GM21526 (cell line): ENCODE measurements at regions not wholly inside any gene's neighbourhood (a gene's known extent, or its start where the extent isn't known, plus 50 kb on each side); places are given as distances from the start of the nearest gene placed in this dataset.

Experiments used
- ATAC-seq: cut with Tn5 transposase; IDR thresholded peaks from one replicate; pipeline ENCODE4 v1.9.1; 2021; ENCODE audit warnings: moderate library complexity; ENCODE audit not compliant: unreplicated experiment, low FRiP score

GRCh38 chr7:155212301-155213015, 85.2 kb upstream of the INSIG1 start:
- no peak for ATAC-seq

- ATAC-seq, result no peak
Observed at GRCh38 chr7:155213385-155213784, 84.3 kb upstream of the INSIG1 start.

GRCh38 chr7:155213955-155214740, 83.5 kb upstream of the INSIG1 start:
- no peak for ATAC-seq

GRCh38 chr7:155215576-155216325, 81.9 kb upstream of the INSIG1 start:
- no peak for ATAC-seq

- ATAC-seq, result no peak
Observed at GRCh38 chr7:155216475-155217272, 81.0 kb upstream of the INSIG1 start.

- ATAC-seq, result no peak
Observed at GRCh38 chr7:155217634-155218033, 80.0 kb upstream of the INSIG1 start.

- no peak for ATAC-seq
Observed at GRCh38 chr7:155218276-155219153, 79.2 kb upstream of the INSIG1 start.

- ATAC-seq, result no peak
Observed at GRCh38 chr7:155219154-155219531, 78.5 kb upstream of the INSIG1 start.

GRCh38 chr7:155219947-155220769, 77.5 kb upstream of the INSIG1 start:
- no peak for ATAC-seq

GRCh38 chr7:155220903-155221302, 76.8 kb upstream of the INSIG1 start:
- ATAC-seq, result no peak

- ATAC-seq, result no peak
Observed at GRCh38 chr7:155221547-155221946, 76.1 kb upstream of the INSIG1 start.

- ATAC-seq, result no peak
Observed at GRCh38 chr7:155222061-155222460, 75.6 kb upstream of the INSIG1 start.

GRCh38 chr7:155222573-155222972, 75.1 kb upstream of the INSIG1 start:
- ATAC-seq, result no peak

- no peak for ATAC-seq
Observed at GRCh38 chr7:155223021-155223420, 74.7 kb upstream of the INSIG1 start.

GRCh38 chr7:155223503-155223902, 74.2 kb upstream of the INSIG1 start:
- no peak for ATAC-seq

GRCh38 chr7:155224116-155224811, 73.4 kb upstream of the INSIG1 start:
- no peak for ATAC-seq

- no peak for ATAC-seq
Observed at GRCh38 chr7:155225095-155225494, 72.6 kb upstream of the INSIG1 start.

- no peak for ATAC-seq
Observed at GRCh38 chr7:155225516-155225915, 72.2 kb upstream of the INSIG1 start.
